H1 (cell line): ENCODE measurements at regions not wholly inside any gene's neighbourhood (a gene's known extent, or its start where the extent isn't known, plus 50 kb on each side); places are given as distances from the start of the nearest gene placed in this dataset.

Experiments used
- KDM4A ChIP-seq: IDR thresholded peaks from one replicate; pipeline ENCODE4 v1.7.1; 2012; ENCODE audit warnings: low read depth, mild to moderate bottlenecking, moderate library complexity, low read length, inconsistent platforms; ENCODE audit not compliant: severe bottlenecking
- NRF1 ChIP-seq: IDR thresholded peaks from 2 replicates; pipeline ENCODE4 v1.6.1; 2011; ENCODE audit warnings: mild to moderate bottlenecking, low read depth, low read length, improper control_type of control experiment
- PHF8 ChIP-seq: fragments of 200-600 bp; sonication (generic); conservative IDR thresholded peaks from 2 replicates; pipeline ENCODE4 v1.7.1; 2012; ENCODE audit warnings: low read depth, mild to moderate bottlenecking, inconsistent platforms, low read length, moderate library complexity
- POU5F1 ChIP-seq: IDR thresholded peaks from 2 replicates; pipeline ENCODE4 v1.6.1; 2011; ENCODE audit warnings: low read depth, mild to moderate bottlenecking, low read length, moderate library complexity
- RXRA ChIP-seq: IDR thresholded peaks from 2 replicates; pipeline ENCODE4 v1.6.1; 2011; ENCODE audit warnings: low read depth, mild to moderate bottlenecking, low read length, moderate library complexity; ENCODE audit not compliant: insufficient read depth
- SIN3A ChIP-seq, 2 experiments: IDR thresholded peaks in 1 of 2; conservative IDR thresholded peaks in 1 of 2; 2 replicates each; pipeline ENCODE4 v1.6.1; 2011 to 2012; ENCODE audit warnings: low read length in 2 of 2, improper control_type of control experiment in 1 of 2, low read depth in 1 of 2, mild to moderate bottlenecking in 1 of 2
- TF ChIP-seq, protein P1 (sequence below): IDR thresholded peaks from 2 replicates; pipeline ENCODE4 v1.6.1; 2012; ENCODE audit warnings: low read length, inconsistent platforms

DNA sequence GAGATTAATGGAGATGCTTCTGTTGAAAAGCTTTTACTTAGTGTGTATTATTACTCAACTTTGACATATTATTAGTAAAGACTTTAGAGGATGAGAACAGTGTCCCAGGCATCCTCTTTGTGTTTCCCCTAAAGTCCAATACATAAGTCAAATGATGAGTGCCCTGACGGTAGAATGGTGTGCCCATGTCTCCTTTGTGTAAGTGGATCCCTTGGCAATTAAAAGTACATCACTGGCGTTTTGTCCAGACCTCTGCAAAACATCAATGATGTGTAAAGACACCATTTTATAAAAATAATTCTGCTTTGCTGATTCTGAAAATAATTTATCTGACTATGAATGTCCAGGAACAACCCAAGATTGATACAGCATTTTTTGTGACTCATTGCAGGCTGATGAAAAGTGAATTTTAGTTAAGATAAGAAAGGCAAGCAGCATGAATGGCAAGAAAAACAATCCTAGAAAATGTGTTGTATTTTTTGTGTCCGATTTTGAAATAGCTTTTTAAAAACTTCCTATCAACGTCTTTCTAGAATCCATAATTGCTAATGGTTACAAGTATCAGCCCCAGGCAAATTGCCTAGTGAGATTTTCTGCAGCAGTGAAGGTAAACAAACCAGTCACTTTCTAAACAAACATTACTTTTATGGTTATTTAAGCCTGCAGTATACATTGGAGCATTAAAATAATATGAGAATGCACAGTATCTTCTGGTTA lies 251.5 kb downstream of the PTPRC start (continued):
- TF ChIP-seq, protein P1, sequence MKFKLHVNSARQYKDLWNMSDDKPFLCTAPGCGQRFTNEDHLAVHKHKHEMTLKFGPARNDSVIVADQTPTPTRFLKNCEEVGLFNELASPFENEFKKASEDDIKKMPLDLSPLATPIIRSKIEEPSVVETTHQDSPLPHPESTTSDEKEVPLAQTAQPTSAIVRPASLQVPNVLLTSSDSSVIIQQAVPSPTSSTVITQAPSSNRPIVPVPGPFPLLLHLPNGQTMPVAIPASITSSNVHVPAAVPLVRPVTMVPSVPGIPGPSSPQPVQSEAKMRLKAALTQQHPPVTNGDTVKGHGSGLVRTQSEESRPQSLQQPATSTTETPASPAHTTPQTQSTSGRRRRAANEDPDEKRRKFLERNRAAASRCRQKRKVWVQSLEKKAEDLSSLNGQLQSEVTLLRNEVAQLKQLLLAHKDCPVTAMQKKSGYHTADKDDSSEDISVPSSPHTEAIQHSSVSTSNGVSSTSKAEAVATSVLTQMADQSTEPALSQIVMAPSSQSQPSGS = no peak
- TF ChIP-seq SIN3A (conservative IDR thresholded peaks at IDR 0.05 in 1 of 2, IDR thresholded peaks at IDR 0.05 in 1 of 2; ENCODE audit: low read depth in 1 of 2, low read length in 2 of 2) (no peak), POU5F1 (no peak), PHF8 (no peak), KDM4A (no peak), RXRA (no peak), NRF1 (no peak)
